ENCODE measurements at regions not wholly inside any gene's neighbourhood (a gene's known extent, or its start where the extent isn't known, plus 50 kb on each side); places are given as distances from the start of the nearest gene placed in this dataset.
"Not testable (repeated sequence)": the region's sequence is repeated elsewhere in the genome, so short reads cannot be mapped to it uniquely, and the experiment has no call there.

GRCh38 chr21:17397703-17398102, 115.1 kb upstream of the CXADR start:
- H3K4me3 ChIP-seq (ENCODE audit: low read depth, low read length), result no peak overlapping the region
- no peak for TF ChIP-seq CTCF (IDR thresholded peaks at IDR 0.05; ENCODE audit: insufficient read depth, low read length)
- no peak for DNase-seq (ENCODE audit: low read depth)

GRCh38 chr21:17398954-17399353, 113.9 kb upstream of the CXADR start:
- DNase-seq (ENCODE audit: low read depth); H3K4me3 ChIP-seq (ENCODE audit: low read depth, low read length): not testable (repeated sequence)

- DNase-seq (ENCODE audit: low read depth), result peak; percentile 61
- no peak for TF ChIP-seq CTCF (IDR thresholded peaks at IDR 0.05; ENCODE audit: insufficient read depth, low read length)
- H3K4me3 ChIP-seq (ENCODE audit: low read depth, low read length), result no peak overlapping the region
These were observed 109.9 kb upstream of the CXADR start for GRCh38 chr21:17402937-17403336.

- no peak for TF ChIP-seq CTCF (IDR thresholded peaks at IDR 0.05; ENCODE audit: insufficient read depth, low read length)
- H3K4me3 ChIP-seq (ENCODE audit: low read depth, low read length), result no peak overlapping the region
- no peak for DNase-seq (ENCODE audit: low read depth)
These were observed 106.6 kb upstream of the CXADR start for GRCh38 chr21:17406202-17406601.

- DNase-seq (ENCODE audit: low read depth), result no peak
- no peak for TF ChIP-seq CTCF (IDR thresholded peaks at IDR 0.05; ENCODE audit: insufficient read depth, low read length)
- no peak overlapping the region for H3K4me3 ChIP-seq (ENCODE audit: low read depth, low read length)
These were observed 98.1 kb upstream of the CXADR start for GRCh38 chr21:17414766-17415165.

GRCh38 chr21:17416139-17416538, 96.7 kb upstream of the CXADR start:
- H3K4me3 ChIP-seq (ENCODE audit: low read depth, low read length), result no peak overlapping the region
- DNase-seq (ENCODE audit: low read depth), result peak; percentile 64
- TF ChIP-seq CTCF (IDR thresholded peaks at IDR 0.05; ENCODE audit: insufficient read depth, low read length), result no peak

GRCh38 chr21:17422931-17423330, 89.9 kb upstream of the CXADR start:
- TF ChIP-seq CTCF (IDR thresholded peaks at IDR 0.05; ENCODE audit: insufficient read depth, low read length), result no peak
- no peak overlapping the region for H3K4me3 ChIP-seq (ENCODE audit: low read depth, low read length)
- no peak for DNase-seq (ENCODE audit: low read depth)
